ENCODE measurements at regions not wholly inside any gene's neighbourhood (a gene's known extent, or its start where the extent isn't known, plus 50 kb on each side); places are given as distances from the start of the nearest gene placed in this dataset.

- DNase-seq (no peak), ATAC-seq (ENCODE audit: low FRiP score) (no peak)
- no peak overlapping the region for H3K27ac ChIP-seq (ENCODE audit: low read depth in 1 of 2, low read length in 2 of 2)
- intact Hi-C loops (cut with DNase I), result no loop called here
- 64 to 70% methylated on average over 13 of the region's 13 CpGs for WGBS, 2 donors
- no peaks in the 10 kb centered on the region for H3K9me3 ChIP-seq (ENCODE audit: control insufficient read depth, low read length)
- no peaks in the 10 kb centered on the region for H3K36me3 ChIP-seq (ENCODE audit: control insufficient read depth in 1 of 2, insufficient read depth in 2 of 2, low read length in 1 of 2)
- no peaks in the 10 kb centered on the region for H3K27me3 ChIP-seq (ENCODE audit: control insufficient read depth in 1 of 2, insufficient read depth in 2 of 2, low read length in 1 of 2)
- H3K4me3 ChIP-seq (ENCODE audit: low read length in 2 of 2), result no peak overlapping the region
- no peaks in the 10 kb centered on the region for H3K4me1 ChIP-seq (ENCODE audit: control insufficient read depth in 1 of 2, insufficient read depth in 2 of 2, low read length in 2 of 2)
These were observed 126.1 kb upstream of the PRMT8 start for GRCh38 chr12:3364661-3365462.

- Histone ChIP-seq H3K36me3 (ENCODE audit: control insufficient read depth in 1 of 2, insufficient read depth in 2 of 2, low read length in 1 of 2) (no peaks in the 10 kb centered on the region), H3K4me3 (ENCODE audit: low read length in 2 of 2) (peak overlapping the region in 1 of 2 donors; percentile 17), H3K27me3 (ENCODE audit: control insufficient read depth in 1 of 2, insufficient read depth in 2 of 2, low read length in 1 of 2) (no peaks in the 10 kb centered on the region), H3K4me1 (ENCODE audit: control insufficient read depth in 1 of 2, insufficient read depth in 2 of 2, low read length in 2 of 2) (no peaks in the 10 kb centered on the region), H3K9me3 (ENCODE audit: control insufficient read depth, low read length) (no peaks in the 10 kb centered on the region), H3K27ac (ENCODE audit: low read depth in 1 of 2, low read length in 2 of 2) (no peak overlapping the region)
- 2 to 5% methylated on average over 27 to 87 of the region's 87 CpGs for WGBS, 2 donors
- intact Hi-C loops (cut with DNase I), result no loop called here
- no peak for ATAC-seq (ENCODE audit: low FRiP score)
- DNase-seq, result no peak
These were observed 125.3 kb upstream of the PRMT8 start for GRCh38 chr12:3365463-3366411.

GRCh38 chr12:3366451-3367110, 124.4 kb upstream of the PRMT8 start:
- intact Hi-C loops (cut with DNase I), result no loop called here
- H3K27ac ChIP-seq (ENCODE audit: low read depth in 1 of 2, low read length in 2 of 2), result no peak overlapping the region
- no peak overlapping the region for H3K4me3 ChIP-seq (ENCODE audit: low read length in 2 of 2)
- H3K4me1 ChIP-seq (ENCODE audit: control insufficient read depth in 1 of 2, insufficient read depth in 2 of 2, low read length in 2 of 2), result no peaks in the 10 kb centered on the region
- no peaks in the 10 kb centered on the region for H3K9me3 ChIP-seq (ENCODE audit: control insufficient read depth, low read length)
- no peaks in the 10 kb centered on the region for H3K27me3 ChIP-seq (ENCODE audit: control insufficient read depth in 1 of 2, insufficient read depth in 2 of 2, low read length in 1 of 2)
- ATAC-seq (ENCODE audit: low FRiP score) (no peak), DNase-seq (no peak)
- 31 to 33% methylated on average over 23 to 26 of the region's 26 CpGs for WGBS, 2 donors
- H3K36me3 ChIP-seq (ENCODE audit: control insufficient read depth in 1 of 2, insufficient read depth in 2 of 2, low read length in 1 of 2), result no peaks in the 10 kb centered on the region

GRCh38 chr12:3367750-3368444, 123.1 kb upstream of the PRMT8 start:
- ATAC-seq (ENCODE audit: low FRiP score), result no peak
- intact Hi-C loops (cut with DNase I), result no loop called here
- 77 to 79% methylated on average over 16 of the region's 16 CpGs for WGBS, 2 donors
- no peaks in the 10 kb centered on the region for H3K9me3 ChIP-seq (ENCODE audit: control insufficient read depth, low read length)
- H3K4me3 ChIP-seq (ENCODE audit: low read length in 2 of 2), result no peak overlapping the region
- H3K27ac ChIP-seq (ENCODE audit: low read depth in 1 of 2, low read length in 2 of 2), result no peak overlapping the region
- DNase-seq, result no peak
- H3K36me3 ChIP-seq (ENCODE audit: control insufficient read depth in 1 of 2, insufficient read depth in 2 of 2, low read length in 1 of 2), result no peaks in the 10 kb centered on the region
- H3K4me1 ChIP-seq (ENCODE audit: control insufficient read depth in 1 of 2, insufficient read depth in 2 of 2, low read length in 2 of 2), result no peaks in the 10 kb centered on the region
- no peaks in the 10 kb centered on the region for H3K27me3 ChIP-seq (ENCODE audit: control insufficient read depth in 1 of 2, insufficient read depth in 2 of 2, low read length in 1 of 2)

GRCh38 chr12:3371018-3371417, 120.0 kb upstream of the PRMT8 start:
- Histone ChIP-seq H3K9me3 (ENCODE audit: control insufficient read depth, low read length) (no peaks in the 10 kb centered on the region), H3K4me1 (ENCODE audit: control insufficient read depth in 1 of 2, insufficient read depth in 2 of 2, low read length in 2 of 2) (no peaks in the 10 kb centered on the region), H3K27ac (ENCODE audit: low read depth in 1 of 2, low read length in 2 of 2) (no peak overlapping the region), H3K4me3 (ENCODE audit: low read length in 2 of 2) (no peak overlapping the region), H3K36me3 (ENCODE audit: control insufficient read depth in 1 of 2, insufficient read depth in 2 of 2, low read length in 1 of 2) (no peaks in the 10 kb centered on the region), H3K27me3 (ENCODE audit: control insufficient read depth in 1 of 2, insufficient read depth in 2 of 2, low read length in 1 of 2) (no peaks in the 10 kb centered on the region)
- intact Hi-C loops (cut with DNase I), result no loop called here
- ATAC-seq (ENCODE audit: low FRiP score) (no peak), DNase-seq (no peak)
- 5 to 13% methylated on average over 4 of the region's 4 CpGs for WGBS, 2 donors

DNA sequence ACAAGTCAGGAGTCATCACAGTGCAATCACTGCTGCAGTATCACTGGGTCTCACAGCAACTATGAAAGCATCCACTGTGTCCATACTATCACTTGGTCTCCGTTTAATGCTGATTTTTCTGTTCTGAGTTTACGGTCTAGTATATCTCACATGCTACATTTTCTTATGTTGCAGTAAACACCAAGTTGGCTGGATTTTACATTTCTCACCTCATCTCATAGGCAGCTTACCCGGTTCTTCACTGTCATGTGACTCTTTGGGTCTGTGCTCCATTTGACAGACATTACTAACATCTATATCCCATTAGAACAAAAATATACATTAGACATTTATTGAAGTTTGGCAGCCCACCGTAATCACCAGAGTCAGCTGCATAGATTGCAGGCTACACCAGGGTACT, 115.7 kb upstream of the PRMT8 start:
- no peaks in the 10 kb centered on the region for H3K36me3 ChIP-seq (ENCODE audit: control insufficient read depth in 1 of 2, insufficient read depth in 2 of 2, low read length in 1 of 2)
- no peak for ATAC-seq (ENCODE audit: low FRiP score)
- no peak overlapping the region for H3K27ac ChIP-seq (ENCODE audit: low read depth in 1 of 2, low read length in 2 of 2)
- no peak overlapping the region for H3K4me3 ChIP-seq (ENCODE audit: low read length in 2 of 2)
- WGBS, 2 donors, result 75 to 91% methylated on average over 4 of the region's 4 CpGs
- DNase-seq, result no peak
- no peaks in the 10 kb centered on the region for H3K9me3 ChIP-seq (ENCODE audit: control insufficient read depth, low read length)
- H3K27me3 ChIP-seq (ENCODE audit: control insufficient read depth in 1 of 2, insufficient read depth in 2 of 2, low read length in 1 of 2), result no peaks in the 10 kb centered on the region
- intact Hi-C loops (cut with DNase I), result no loop called here
- H3K4me1 ChIP-seq (ENCODE audit: control insufficient read depth in 1 of 2, insufficient read depth in 2 of 2, low read length in 2 of 2), result no peaks in the 10 kb centered on the region

DNA sequence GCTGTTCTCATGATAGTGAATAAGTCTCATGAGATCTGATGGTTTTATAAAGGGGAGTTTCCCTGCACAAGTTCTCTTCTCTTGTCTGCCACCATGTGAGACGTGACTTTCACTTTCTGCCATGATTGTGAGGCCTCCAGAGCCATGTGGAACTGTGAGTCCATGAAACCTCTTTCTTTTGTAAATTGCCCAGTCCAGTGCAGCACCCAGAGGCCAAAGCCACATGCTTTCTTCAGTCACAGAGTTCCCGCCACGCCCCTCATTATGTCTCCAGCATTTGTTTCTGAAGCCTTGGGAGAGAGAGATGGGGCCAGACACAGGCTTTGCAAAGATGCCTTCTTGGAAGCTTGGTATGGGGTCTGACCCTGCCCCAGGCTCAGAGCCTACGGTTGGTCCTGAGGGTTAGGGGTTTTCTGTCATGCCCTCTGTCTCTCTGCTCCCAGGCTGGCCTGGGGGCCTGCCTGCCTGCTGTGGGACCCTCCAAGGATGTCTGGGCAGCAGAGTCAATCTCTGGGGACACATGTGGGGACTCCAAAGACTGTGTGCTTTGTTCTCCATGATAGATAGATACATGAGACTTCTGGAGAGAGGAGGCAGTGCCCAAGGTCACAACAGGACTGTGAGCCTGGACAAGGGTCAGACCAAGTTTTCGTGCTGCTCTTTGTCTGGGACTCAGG, 114.1 kb upstream of the PRMT8 start:
- intact Hi-C loops (cut with DNase I), result no loop called here
- Histone ChIP-seq H3K4me3 (ENCODE audit: low read length in 2 of 2) (no peak overlapping the region), H3K27me3 (ENCODE audit: control insufficient read depth in 1 of 2, insufficient read depth in 2 of 2, low read length in 1 of 2) (no peaks in the 10 kb centered on the region), H3K27ac (ENCODE audit: low read depth in 1 of 2, low read length in 2 of 2) (no peak overlapping the region), H3K9me3 (ENCODE audit: control insufficient read depth, low read length) (no peaks in the 10 kb centered on the region), H3K36me3 (ENCODE audit: control insufficient read depth in 1 of 2, insufficient read depth in 2 of 2, low read length in 1 of 2) (no peaks in the 10 kb centered on the region), H3K4me1 (ENCODE audit: control insufficient read depth in 1 of 2, insufficient read depth in 2 of 2, low read length in 2 of 2) (no peaks in the 10 kb centered on the region)
- 76 to 78% methylated on average over 5 of the region's 5 CpGs for whole genome bisulfite sequencing, 2 donors
- DNase-seq (no peak), ATAC-seq (ENCODE audit: low FRiP score) (no peak)

DNA sequence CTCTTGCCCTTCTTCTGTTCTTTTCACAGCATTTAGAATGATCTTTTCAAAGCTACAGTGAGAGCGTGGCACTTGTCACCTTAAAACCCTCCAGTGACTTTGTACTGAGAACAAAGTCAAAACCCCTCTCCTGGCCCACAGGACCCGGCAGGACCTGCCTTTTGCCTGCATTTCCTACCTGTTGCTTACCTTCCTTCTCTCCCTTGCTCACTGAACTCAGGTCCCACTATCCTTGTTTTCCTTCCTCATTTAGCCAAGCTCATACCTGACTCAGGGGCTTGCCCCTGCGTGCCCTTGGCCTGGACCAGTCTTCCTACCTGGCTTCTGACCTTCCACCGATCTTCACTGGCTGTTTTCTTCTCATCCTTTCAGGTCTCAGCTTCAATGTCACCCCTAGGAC, 112.3 kb upstream of the PRMT8 start:
- intact Hi-C loops (cut with DNase I), result no loop called here
- WGBS, 2 donors, result 78 to 85% methylated on average over 4 of the region's 4 CpGs
- H3K27ac ChIP-seq (ENCODE audit: low read depth in 1 of 2, low read length in 2 of 2), result no peak overlapping the region
- no peaks in the 10 kb centered on the region for H3K9me3 ChIP-seq (ENCODE audit: control insufficient read depth, low read length)
- no peaks in the 10 kb centered on the region for H3K36me3 ChIP-seq (ENCODE audit: control insufficient read depth in 1 of 2, insufficient read depth in 2 of 2, low read length in 1 of 2)
- no peak for ATAC-seq (ENCODE audit: low FRiP score)
- no peak for DNase-seq
- no peak overlapping the region for H3K4me3 ChIP-seq (ENCODE audit: low read length in 2 of 2)
- no peaks in the 10 kb centered on the region for H3K27me3 ChIP-seq (ENCODE audit: control insufficient read depth in 1 of 2, insufficient read depth in 2 of 2, low read length in 1 of 2)
- no peaks in the 10 kb centered on the region for H3K4me1 ChIP-seq (ENCODE audit: control insufficient read depth in 1 of 2, insufficient read depth in 2 of 2, low read length in 2 of 2)

Data from aorta (tissue), 5 donors.